BJ (cell line): ENCODE measurements at regions not wholly inside any gene's neighbourhood (a gene's known extent, or its start where the extent isn't known, plus 50 kb on each side); places are given as distances from the start of the nearest gene placed in this dataset.

Experiments used
- CTCF ChIA-PET: fragments of 350-600 bp; formaldehyde crosslinking; extraction: SDS; loops from one replicate; lab custom pipeline; 2021; ENCODE audit warnings: antibody characterized with exemption, inconsistent platforms; lab: Yijun Ruan, JAX
- POLR2A ChIA-PET: fragments of 300-600 bp; sonication (Branson Sonifier 250); formaldehyde crosslinking; extraction: SDS; loops from one replicate; lab custom pipeline; 2021; ENCODE audit warnings: antibody characterized with exemption; lab: Charles Lee
- DNase-seq: peaks from one replicate; pipeline ENCODE4 v3.0.0-alpha.2; 2011; ENCODE audit warnings: low read depth
- H3K27me3 ChIP-seq: 2 replicates; pipeline ENCODE4 v1.6.0; 2011; ENCODE audit warnings: low read length; ENCODE audit not compliant: control insufficient read depth, insufficient read depth
- H3K36me3 ChIP-seq: 2 replicates; pipeline ENCODE4 v1.5.1; 2011; ENCODE audit warnings: low read length; ENCODE audit not compliant: control insufficient read depth, insufficient read depth
- H3K4me3 ChIP-seq: 2 replicates; pipeline ENCODE4 v1.5.1; 2011; ENCODE audit warnings: low read depth, mild to moderate bottlenecking, control low read depth, low read length
- CTCF ChIP-seq: IDR thresholded peaks from 2 replicates; pipeline ENCODE4 v1.5.1; 2011; ENCODE audit warnings: low read depth, mild to moderate bottlenecking, control low read depth, inconsistent platforms, low read length, moderate library complexity; ENCODE audit not compliant: insufficient read depth

- Histone ChIP-seq H3K36me3 (no peaks in the 10 kb centered on the region), H3K4me3 (no peak overlapping the region), H3K27me3 (no peaks in the 10 kb centered on the region)
- CTCF ChIA-PET: no interaction called here
- DNase-seq: no peak
- POLR2A ChIA-PET: no interaction called here
- no peak for TF ChIP-seq CTCF
Observed at GRCh38 chr6:168988801-168989200, 264.8 kb downstream of the THBS2 start.

GRCh38 chr6:168988280-168988679, 265.4 kb downstream of the THBS2 start:
- ChIA-PET CTCF (no interaction called here), POLR2A (no interaction called here)
- no peak overlapping the region for H3K4me3 ChIP-seq
- no peaks in the 10 kb centered on the region for H3K27me3 ChIP-seq
- DNase-seq: no peak
- no peaks in the 10 kb centered on the region for H3K36me3 ChIP-seq
- no peak for TF ChIP-seq CTCF

GRCh38 chr6:168985705-168986104, 267.9 kb downstream of the THBS2 start:
- no peak for DNase-seq
- no peaks in the 10 kb centered on the region for H3K36me3 ChIP-seq
- ChIA-PET CTCF (no interaction called here), POLR2A (no interaction called here)
- no peak overlapping the region for H3K4me3 ChIP-seq
- no peak for TF ChIP-seq CTCF
- no peaks in the 10 kb centered on the region for H3K27me3 ChIP-seq

GRCh38 chr6:168983925-168984324, 269.7 kb downstream of the THBS2 start:
- POLR2A ChIA-PET: no interaction called here
- no peaks in the 10 kb centered on the region for H3K36me3 ChIP-seq
- no peak for DNase-seq
- no peak for TF ChIP-seq CTCF
- H3K4me3 ChIP-seq: no peak overlapping the region
- CTCF ChIA-PET: no interaction called here
- H3K27me3 ChIP-seq: no peaks in the 10 kb centered on the region

- TF ChIP-seq CTCF: no peak
- H3K4me3 ChIP-seq: no peak overlapping the region
- no peak for DNase-seq
- ChIA-PET POLR2A (no interaction called here), CTCF (no interaction called here)
- no peaks in the 10 kb centered on the region for H3K36me3 ChIP-seq
- no peaks in the 10 kb centered on the region for H3K27me3 ChIP-seq
Observed at GRCh38 chr6:168981187-168981586, 272.5 kb downstream of the THBS2 start.
